Neural cell (in vitro differentiated cells): ENCODE measurements at regions not wholly inside any gene's neighbourhood (a gene's known extent, or its start where the extent isn't known, plus 50 kb on each side); places are given as distances from the start of the nearest gene placed in this dataset.

ENCODE experiments used
- H2AFZ ChIP-seq: fragments of 200-600, 300-800 bp; sonication (generic), shearing (Covaris generic); 2 replicates; pipeline ENCODE4 v1.6.0; 2014; ENCODE audit warnings: low read depth, mild to moderate bottlenecking, antibody characterized with exemption, low read length, moderate library complexity
- H3F3A ChIP-seq: fragments of 200-600 bp; shearing (Covaris generic); 2 replicates; pipeline ENCODE4 v1.6.1; 2016; ENCODE audit warnings: mild to moderate bottlenecking, moderate library complexity, mixed read lengths, antibody characterized with exemption, low read length; ENCODE audit not compliant: insufficient read depth, poor library complexity, severe bottlenecking
- H3K27ac ChIP-seq: fragments of 200-600, 300-800 bp; sonication (generic), shearing (Covaris generic); 2 replicates; pipeline ENCODE4 v1.5.1; 2014; ENCODE audit warnings: mild to moderate bottlenecking, low read length, moderate library complexity
- H3K27me3 ChIP-seq: fragments of 300-800, 200-600 bp; sonication (generic), shearing (Covaris generic); 2 replicates; pipeline ENCODE4 v1.6.0; 2014; ENCODE audit warnings: mild to moderate bottlenecking, low read depth, low read length, moderate library complexity; ENCODE audit not compliant: insufficient read depth
- H3K36me3 ChIP-seq: fragments of 300-800, 200-600 bp; sonication (generic), shearing (Covaris generic); 2 replicates; pipeline ENCODE4 v1.5.1; 2014; ENCODE audit warnings: mild to moderate bottlenecking, antibody characterized with exemption, low read length, moderate library complexity; ENCODE audit not compliant: insufficient read depth
- H3K4me2 ChIP-seq: fragments of 300-800, 200-600 bp; sonication (generic), shearing (Covaris generic); 2 replicates; pipeline ENCODE4 v1.6.0; 2014; ENCODE audit warnings: mild to moderate bottlenecking, low read length
- H3K4me3 ChIP-seq: fragments of 300-800, 200-600 bp; sonication (generic), shearing (Covaris generic); 2 replicates; pipeline ENCODE4 v1.5.1; 2014; ENCODE audit warnings: mild to moderate bottlenecking, low read length, moderate library complexity
- H3K79me2 ChIP-seq: fragments of 200-600 bp; shearing (Covaris generic); replicated peaks from 2 replicates; pipeline ENCODE4 v1.6.0; 2014; ENCODE audit warnings: mild to moderate bottlenecking, low read length, moderate library complexity; ENCODE audit not compliant: insufficient read depth
- H3K9ac ChIP-seq: fragments of 300-800, 200-600 bp; sonication (generic), shearing (Covaris generic); 2 replicates; pipeline ENCODE4 v1.6.1; 2016; ENCODE audit warnings: mild to moderate bottlenecking, low read length, mixed read lengths
- H3K9me2 ChIP-seq: fragments of 200-600 bp; shearing (Covaris generic); 2 replicates; pipeline ENCODE4 v1.6.1; 2016; ENCODE audit warnings: mild to moderate bottlenecking, low read length, mixed read lengths; ENCODE audit not compliant: insufficient read depth
- H3K9me3 ChIP-seq: fragments of 200-600, 300-800 bp; sonication (generic), shearing (Covaris generic); 2 replicates; pipeline ENCODE4 v1.6.1; 2016; ENCODE audit warnings: mild to moderate bottlenecking, mixed run types, low read length, moderate library complexity, mixed read lengths
- H4K20me1 ChIP-seq: fragments of 200-600 bp; shearing (Covaris generic); 2 replicates; pipeline ENCODE4 v1.6.1; 2016; ENCODE audit warnings: mild to moderate bottlenecking, mixed run types; ENCODE audit not compliant: insufficient read depth
- CTCF ChIP-seq: fragments of 450-650 bp; IDR thresholded peaks from 2 replicates; pipeline ENCODE4 v1.5.1; 2014; ENCODE audit warnings: antibody characterized with exemption, mild to moderate bottlenecking, moderate library complexity; ENCODE audit not compliant: poor library complexity, severe bottlenecking
- EP300 ChIP-seq: fragments of 450-650 bp; conservative IDR thresholded peaks from 2 replicates; pipeline ENCODE4 v1.6.1; 2014; ENCODE audit warnings: antibody characterized with exemption, mild to moderate bottlenecking, moderate library complexity; ENCODE audit not compliant: poor library complexity, severe bottlenecking
- EZH2 ChIP-seq: fragments of 200-600, 300-800 bp; shearing (Covaris generic), sonication (generic); IDR thresholded peaks from 2 replicates; pipeline ENCODE4 v1.6.1; 2014; ENCODE audit warnings: antibody characterized with exemption, low read length, borderline replicate concordance, mild to moderate bottlenecking; ENCODE audit not compliant: insufficient read depth, poor library complexity, severe bottlenecking
- MXI1 ChIP-seq: fragments of 450-650 bp; conservative IDR thresholded peaks from 2 replicates; pipeline ENCODE4 v1.6.1; 2014; ENCODE audit warnings: antibody characterized with exemption, mild to moderate bottlenecking; ENCODE audit not compliant: poor library complexity, severe bottlenecking
- POLR2AphosphoS5 ChIP-seq: IDR thresholded peaks from 2 replicates; pipeline ENCODE4 v1.6.1; 2012
- RAD21 ChIP-seq: fragments of 450-650 bp; conservative IDR thresholded peaks from 2 replicates; pipeline ENCODE4 v1.6.1; 2014; ENCODE audit warnings: antibody characterized with exemption, mild to moderate bottlenecking, moderate library complexity
- REST ChIP-seq: IDR thresholded peaks from 2 replicates; pipeline ENCODE4 v1.6.1; 2012; ENCODE audit warnings: borderline replicate concordance
- SMC3 ChIP-seq: fragments of 450-650 bp; conservative IDR thresholded peaks from 2 replicates; pipeline ENCODE4 v1.6.1; 2014; ENCODE audit warnings: antibody characterized with exemption, mild to moderate bottlenecking, moderate library complexity; ENCODE audit not compliant: poor library complexity
- TAF1 ChIP-seq: IDR thresholded peaks from 2 replicates; pipeline ENCODE4 v1.6.1; 2012; ENCODE audit warnings: low read depth

- Histone ChIP-seq H4K20me1 (no peaks in the 10 kb centered on the region), H3K36me3 (no peaks in the 10 kb centered on the region), H3K9me2 (no peaks in the 10 kb centered on the region), H3K27ac (peak overlapping the region; percentile 77), H3K9me3 (no peaks in the 10 kb centered on the region), H3K9ac (no peak overlapping the region), H3K4me3 (no peak overlapping the region), H3K27me3 (no peaks in the 10 kb centered on the region), H2AFZ (no peak overlapping the region), H3K4me2 (no peak overlapping the region), H3F3A (no peaks in the 10 kb centered on the region), H3K79me2 (no peaks in the 10 kb centered on the region)
- no peak for TF ChIP-seq SMC3
- TF ChIP-seq RAD21, result no peak
These were observed 96.3 kb upstream of the TIAM2 start for GRCh38 chr6:154898821-154899220.

- H3K36me3 ChIP-seq, result no peaks in the 10 kb centered on the region
- H3K4me2 ChIP-seq, result peak overlapping the region; percentile 31
- H3K79me2 ChIP-seq, result no peaks in the 10 kb centered on the region
- no peak overlapping the region for H2AFZ ChIP-seq
- no peaks in the 10 kb centered on the region for H3F3A ChIP-seq
- peak; percentile 34 for TF ChIP-seq MXI1
- TF ChIP-seq EP300, result peak; percentile 87
- TF ChIP-seq POLR2AphosphoS5, result peak; percentile 83
- TF ChIP-seq TAF1, result no peak
- TF ChIP-seq RAD21, result peak; percentile 10
- TF ChIP-seq CTCF, result no peak
- peak; percentile 52 for TF ChIP-seq REST
- peak; percentile 26 for TF ChIP-seq SMC3
- TF ChIP-seq EZH2, result no peak
- H3K27ac ChIP-seq, result peak overlapping the region; percentile 77
- H3K9me2 ChIP-seq, result no peaks in the 10 kb centered on the region
- H4K20me1 ChIP-seq, result no peaks in the 10 kb centered on the region
- no peaks in the 10 kb centered on the region for H3K27me3 ChIP-seq
- peak overlapping the region; percentile 14 for H3K4me3 ChIP-seq
- H3K9me3 ChIP-seq, result no peaks in the 10 kb centered on the region
- H3K9ac ChIP-seq, result peak overlapping the region; percentile 31
These were observed 95.2 kb upstream of the TIAM2 start for GRCh38 chr6:154899824-154900463.
